ENCODE measurements at regions not wholly inside any gene's neighbourhood (a gene's known extent, or its start where the extent isn't known, plus 50 kb on each side); places are given as distances from the start of the nearest gene placed in this dataset.
"Not testable (repeated sequence)": the region's sequence is repeated elsewhere in the genome, so short reads cannot be mapped to it uniquely, and the experiment has no call there.

- DNase-seq (ENCODE audit: insufficient read length, low spot score), result no peak
- FAIRE-seq, result no peak
Observed at GRCh38 chr12:75876832-75877762, 154.5 kb downstream of the PHLDA1 start.

- FAIRE-seq (no peak), DNase-seq (ENCODE audit: insufficient read length, low spot score) (no peak)
Observed at GRCh38 chr12:75874441-75874840, 157.1 kb downstream of the PHLDA1 start.

GRCh38 chr12:75872762-75873161 lies 158.8 kb downstream of the PHLDA1 start:
- no peak for DNase-seq (ENCODE audit: insufficient read length, low spot score)
- FAIRE-seq, result no peak

- FAIRE-seq (no peak), DNase-seq (ENCODE audit: insufficient read length, low spot score) (no peak)
Observed at GRCh38 chr12:75870878-75871277, 160.7 kb downstream of the PHLDA1 start.

GRCh38 chr12:75868501-75868900 lies 163.1 kb downstream of the PHLDA1 start:
- FAIRE-seq, result no peak

GRCh38 chr12:75865315-75865714 lies 166.3 kb downstream of the PHLDA1 start:
- FAIRE-seq, result no peak
- DNase-seq (ENCODE audit: insufficient read length, low spot score), result no peak

More at GRCh38 chr12:75868501-75868900, 163.1 kb downstream of the PHLDA1 start:
- no peak for DNase-seq (ENCODE audit: insufficient read length, low spot score)

- DNase-seq (ENCODE audit: insufficient read length, low spot score) (no peak), FAIRE-seq (no peak)
Observed at GRCh38 chr12:75864161-75864560, 167.4 kb downstream of the PHLDA1 start.

GRCh38 chr12:75863533-75863932 lies 168.0 kb downstream of the PHLDA1 start:
- no peak for FAIRE-seq
- no peak for DNase-seq (ENCODE audit: insufficient read length, low spot score)

GRCh38 chr12:75862692-75863471 lies 168.7 kb downstream of the PHLDA1 start:
- no peak for DNase-seq (ENCODE audit: insufficient read length, low spot score)
- no peak for FAIRE-seq

GRCh38 chr12:75859868-75860267 lies 171.7 kb downstream of the PHLDA1 start:
- no peak for FAIRE-seq
- no peak for DNase-seq (ENCODE audit: insufficient read length, low spot score)

GRCh38 chr12:75856235-75856634 lies 175.3 kb downstream of the PHLDA1 start:
- DNase-seq (ENCODE audit: insufficient read length, low spot score) (no peak), FAIRE-seq (no peak)

GRCh38 chr12:75855360-75855759 lies 176.2 kb downstream of the PHLDA1 start:
- DNase-seq (ENCODE audit: insufficient read length, low spot score) (no peak), FAIRE-seq (no peak)

- DNase-seq (ENCODE audit: insufficient read length, low spot score) (no peak), FAIRE-seq (no peak)
Observed at GRCh38 chr12:75854681-75855309, 176.8 kb downstream of the PHLDA1 start.

GRCh38 chr12:75854137-75854536 lies 177.4 kb downstream of the PHLDA1 start:
- FAIRE-seq; DNase-seq (ENCODE audit: insufficient read length, low spot score): not testable (repeated sequence)

GRCh38 chr12:75853626-75854025 lies 177.9 kb downstream of the PHLDA1 start:
- DNase-seq (ENCODE audit: insufficient read length, low spot score) (no peak), FAIRE-seq (no peak)

- DNase-seq (ENCODE audit: insufficient read length, low spot score), result no peak
- no peak for FAIRE-seq
Observed at GRCh38 chr12:75852956-75853355, 178.6 kb downstream of the PHLDA1 start.

- FAIRE-seq, result no peak
Observed at GRCh38 chr12:75852143-75852542, 179.4 kb downstream of the PHLDA1 start.

GRCh38 chr12:75850721-75851462 lies 180.7 kb downstream of the PHLDA1 start:
- DNase-seq (ENCODE audit: insufficient read length, low spot score) (no peak), FAIRE-seq (no peak)

More at GRCh38 chr12:75852143-75852542, 179.4 kb downstream of the PHLDA1 start:
- DNase-seq (ENCODE audit: insufficient read length, low spot score), result no peak

GRCh38 chr12:75848961-75849360 lies 182.6 kb downstream of the PHLDA1 start:
- no peak for FAIRE-seq
- no peak for DNase-seq (ENCODE audit: insufficient read length, low spot score)

GRCh38 chr12:75848431-75848925 lies 183.1 kb downstream of the PHLDA1 start:
- FAIRE-seq (no peak), DNase-seq (ENCODE audit: insufficient read length, low spot score) (no peak)
